Retina (tissue), 1 donor: ENCODE measurements at regions not wholly inside any gene's neighbourhood (a gene's known extent, or its start where the extent isn't known, plus 50 kb on each side); places are given as distances from the start of the nearest gene placed in this dataset.
"Not testable (repeated sequence)": the region's sequence is repeated elsewhere in the genome, so short reads cannot be mapped to it uniquely, and the experiment has no call there.

Experiments
- DNase-seq: peaks from one replicate; pipeline ENCODE4 v3.0.0-alpha.2; 2016

GRCh38 chr16:85504242-85504641 lies 108.9 kb upstream of the GSE1 start:
- DNase-seq = no peak

- no peak for DNase-seq
Observed at GRCh38 chr16:85505794-85506634, 107.1 kb upstream of the GSE1 start.

- no peak for DNase-seq
Observed at GRCh38 chr16:85506635-85506911, 106.5 kb upstream of the GSE1 start.

DNA sequence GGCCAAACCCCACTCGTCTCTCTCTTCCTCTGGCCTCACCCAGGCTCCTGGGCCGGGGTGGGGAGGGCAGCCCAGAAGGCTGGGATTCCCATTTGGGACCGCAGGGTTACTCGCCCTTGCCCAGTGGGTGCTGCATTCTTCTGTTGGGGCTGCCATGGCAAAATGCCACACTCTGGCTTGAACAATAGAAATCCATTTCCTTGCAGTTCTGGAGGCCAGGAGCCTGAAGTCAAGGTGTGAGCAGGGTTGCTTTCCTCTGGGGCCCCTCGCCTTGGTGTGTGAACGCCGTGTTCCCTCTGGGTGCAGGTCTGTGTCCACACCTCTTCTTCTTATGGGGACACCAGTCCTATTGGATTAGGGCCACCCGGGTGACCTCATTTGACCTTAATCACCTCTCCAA lies 105.8 kb upstream of the GSE1 start:
- no peak for DNase-seq

GRCh38 chr16:85508388-85508787 lies 104.7 kb upstream of the GSE1 start:
- DNase-seq = no peak

DNA sequence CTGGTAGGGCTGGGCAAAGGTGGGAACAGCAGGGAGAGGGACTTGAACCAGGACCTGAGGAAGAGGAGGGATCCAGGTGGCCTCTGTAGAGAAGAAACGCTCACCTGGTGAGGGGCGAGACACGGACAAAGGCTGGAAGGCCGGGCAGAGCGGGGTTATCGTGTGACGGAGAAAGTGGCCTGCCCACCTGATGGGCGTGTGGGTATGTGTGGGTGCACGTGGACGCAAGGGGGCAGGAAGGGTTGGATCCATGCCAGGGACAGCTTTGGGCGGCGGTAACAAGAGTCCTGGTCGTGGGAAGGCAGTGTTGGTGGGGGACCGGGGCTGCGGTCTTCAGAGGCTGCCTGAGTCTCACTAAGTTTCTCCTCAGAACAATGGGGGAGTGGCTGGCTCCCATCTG lies 104.1 kb upstream of the GSE1 start:
- DNase-seq = no peak

- DNase-seq = peak; percentile 63
Observed at GRCh38 chr16:85510041-85510659, 103.0 kb upstream of the GSE1 start.

DNA sequence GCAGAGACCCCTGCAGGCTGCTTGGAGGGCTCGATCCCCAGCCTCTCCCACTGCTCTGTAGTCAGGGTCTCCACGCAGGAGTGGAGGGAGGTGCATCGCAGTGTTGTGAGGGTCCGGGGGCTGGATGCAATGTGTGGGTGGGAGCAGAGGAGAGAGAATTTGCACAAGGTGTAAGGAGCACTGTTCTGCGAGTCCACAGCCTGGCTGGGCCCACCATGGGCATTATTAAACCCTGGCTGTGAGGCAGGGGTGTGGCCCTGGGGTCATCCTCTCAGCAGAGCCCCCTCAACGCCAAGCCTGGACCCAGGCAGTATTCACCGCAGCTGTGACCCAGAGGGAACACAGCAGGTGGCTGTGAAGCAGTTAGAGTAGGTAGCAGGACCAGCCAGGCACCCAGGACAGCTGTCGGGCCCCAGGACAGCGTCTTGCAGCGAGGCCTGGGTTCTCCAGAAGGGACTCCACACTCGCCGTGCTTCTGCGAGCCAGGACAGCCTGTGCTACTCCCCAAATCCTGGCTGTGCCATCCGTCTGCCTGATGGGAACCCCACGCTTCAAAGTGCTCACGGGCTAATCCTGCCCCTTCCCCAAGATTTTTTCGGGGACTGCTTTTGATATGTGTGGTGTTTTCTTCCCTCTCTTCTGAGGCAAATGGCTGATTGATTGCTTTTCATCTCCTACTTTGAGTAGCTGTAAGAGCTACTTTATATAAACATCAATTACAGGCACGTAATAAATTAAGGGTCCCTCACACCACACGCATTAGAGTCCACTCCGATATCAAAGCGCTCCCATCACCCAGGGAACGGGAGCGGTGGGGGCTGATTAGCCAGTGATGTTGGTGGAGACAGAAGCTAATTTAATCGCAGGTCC lies 100.9 kb upstream of the GSE1 start:
- DNase-seq = no peak

DNA sequence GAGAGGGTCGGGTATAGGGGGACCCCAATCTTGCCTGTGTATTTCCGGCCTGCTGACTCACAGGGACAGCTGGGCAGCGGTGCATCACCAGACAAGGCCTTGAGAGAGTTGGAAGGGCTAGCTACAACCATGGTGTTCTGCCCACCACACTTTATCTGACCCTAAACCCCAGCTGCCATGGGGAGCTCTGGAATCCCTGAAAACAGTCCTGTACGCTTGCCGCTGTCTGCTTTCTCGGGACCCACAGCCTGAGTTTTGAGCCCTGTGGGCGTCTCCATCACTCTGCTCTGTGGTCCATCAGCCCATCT lies 100.4 kb upstream of the GSE1 start:
- DNase-seq = no peak

- no peak for DNase-seq
Observed at GRCh38 chr16:85513180-85513579, 99.9 kb upstream of the GSE1 start.

DNA sequence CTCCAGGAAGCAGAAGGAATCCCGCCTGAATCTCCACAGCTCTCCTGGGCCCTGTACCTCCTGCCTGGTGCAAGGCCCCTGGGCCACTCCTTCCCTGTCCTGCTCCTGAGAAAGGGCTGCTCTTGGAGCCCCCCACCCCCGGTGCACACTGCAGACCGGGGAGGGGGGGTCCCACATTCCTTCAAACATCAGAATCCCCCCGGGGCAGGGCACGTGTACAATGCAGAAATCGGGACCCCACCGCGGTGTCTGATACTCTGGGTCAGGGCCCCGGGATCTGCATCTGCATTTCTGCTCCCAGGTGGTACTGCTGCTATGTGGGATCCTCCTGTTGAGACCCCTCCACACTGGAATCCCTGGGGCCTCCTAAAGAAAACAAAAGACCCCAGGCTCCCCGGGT lies 99.5 kb upstream of the GSE1 start:
- DNase-seq = no peak

DNA sequence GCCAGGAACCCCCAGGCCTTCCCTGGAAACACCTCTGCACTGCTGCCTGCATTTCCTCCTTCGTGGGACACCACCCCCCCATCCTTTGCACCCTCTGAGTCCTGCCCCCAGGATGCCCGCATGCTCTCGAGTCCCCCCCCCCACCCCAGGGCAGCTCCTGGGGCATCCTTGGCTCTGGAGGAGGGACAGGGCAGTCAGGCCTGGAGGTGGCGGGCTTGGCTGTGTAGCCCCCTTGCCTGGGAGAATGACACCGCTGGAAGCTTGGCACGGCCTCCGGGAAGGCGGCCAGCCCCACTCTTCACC lies 98.9 kb upstream of the GSE1 start:
- no peak for DNase-seq

DNA sequence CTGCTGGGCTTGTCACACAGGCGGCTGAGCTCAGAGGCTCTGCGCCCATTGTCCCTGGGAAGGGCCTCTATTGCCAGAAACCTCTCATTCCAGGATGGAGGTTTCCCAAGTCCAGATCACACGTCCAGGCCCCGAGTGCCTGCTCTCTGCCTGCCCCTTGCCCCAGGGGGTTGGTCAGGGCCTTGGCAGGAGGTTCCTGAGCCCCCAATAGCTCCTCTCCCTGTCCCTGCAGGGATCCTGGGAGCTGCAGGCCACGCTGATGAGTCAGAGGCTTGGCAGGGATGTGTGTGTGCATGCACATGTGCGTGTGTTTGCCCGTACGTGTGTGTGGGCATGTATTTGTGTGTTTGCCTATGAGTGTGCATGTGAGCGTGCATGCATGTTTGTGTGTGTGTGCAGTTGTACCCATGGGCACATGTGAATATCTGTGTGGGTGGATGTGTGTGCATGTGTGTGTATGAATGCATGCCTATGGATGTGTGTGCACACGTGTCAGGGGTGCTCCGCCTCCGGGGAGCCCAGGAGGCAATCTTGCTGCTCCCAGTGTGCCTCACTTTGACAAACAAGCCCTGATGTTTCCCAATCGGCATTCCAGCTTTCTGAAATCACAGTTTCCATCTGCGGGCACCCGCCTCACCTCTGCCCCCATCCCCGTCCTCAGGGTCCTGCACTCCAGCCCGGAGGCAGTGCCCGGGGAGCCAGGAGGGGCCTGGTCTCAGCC lies 98.4 kb upstream of the GSE1 start:
- peak; percentile 68 for DNase-seq

- DNase-seq = peak; percentile 67
Observed at GRCh38 chr16:85515319-85515745, 97.8 kb upstream of the GSE1 start.

DNA sequence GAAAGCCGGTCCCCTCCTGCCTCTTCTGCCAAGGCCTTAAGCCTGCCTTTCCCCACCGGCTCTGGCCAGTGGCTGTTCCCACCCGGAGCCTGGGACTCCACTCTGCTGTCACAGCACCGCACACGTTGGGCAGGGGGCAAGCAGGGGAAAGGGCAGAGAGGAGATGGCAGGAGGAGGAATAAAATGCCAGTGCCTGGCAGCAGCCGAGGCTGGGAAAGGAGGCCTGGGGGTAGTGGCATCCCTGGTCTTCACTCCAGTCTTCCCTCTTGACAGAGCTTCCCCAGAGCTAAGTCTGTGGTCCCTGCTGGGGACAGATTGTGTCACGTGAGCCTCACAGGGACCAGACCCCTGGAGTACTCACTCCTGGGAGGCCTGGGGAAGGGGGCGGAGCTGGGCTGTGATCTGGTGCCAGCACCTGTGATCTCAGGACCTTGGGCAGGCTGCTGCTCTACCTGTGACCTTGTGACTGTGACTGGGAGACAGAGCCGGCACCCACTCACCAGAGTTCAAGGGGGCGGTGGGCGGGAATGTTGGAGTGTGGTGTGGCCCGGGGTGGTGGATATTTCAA lies 97.2 kb upstream of the GSE1 start:
- no peak for DNase-seq

DNA sequence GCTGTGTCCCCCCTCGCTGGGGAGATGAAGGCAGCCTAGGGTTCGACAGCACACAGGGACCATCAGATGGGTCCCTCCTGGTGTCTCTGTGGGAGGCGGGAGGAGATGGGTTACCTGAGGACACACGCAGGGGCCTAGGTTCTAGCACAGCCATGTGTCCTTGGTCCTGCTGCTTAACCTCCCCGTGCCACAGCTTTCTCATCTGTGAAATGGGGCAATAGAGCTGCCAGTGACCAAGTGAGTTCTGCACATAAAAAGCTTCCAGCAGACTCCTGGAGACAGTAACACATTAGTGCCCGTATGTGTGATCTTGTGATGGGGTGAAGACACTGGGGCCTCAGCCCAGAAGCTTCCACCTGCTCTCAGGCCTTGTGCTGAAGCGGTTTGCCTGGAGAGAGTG lies 96.0 kb upstream of the GSE1 start:
- no peak for DNase-seq

- DNase-seq = no peak
Observed at GRCh38 chr16:85517563-85518179, 95.5 kb upstream of the GSE1 start.

- no peak for DNase-seq
Observed at GRCh38 chr16:85518398-85519049, 94.6 kb upstream of the GSE1 start.

DNA sequence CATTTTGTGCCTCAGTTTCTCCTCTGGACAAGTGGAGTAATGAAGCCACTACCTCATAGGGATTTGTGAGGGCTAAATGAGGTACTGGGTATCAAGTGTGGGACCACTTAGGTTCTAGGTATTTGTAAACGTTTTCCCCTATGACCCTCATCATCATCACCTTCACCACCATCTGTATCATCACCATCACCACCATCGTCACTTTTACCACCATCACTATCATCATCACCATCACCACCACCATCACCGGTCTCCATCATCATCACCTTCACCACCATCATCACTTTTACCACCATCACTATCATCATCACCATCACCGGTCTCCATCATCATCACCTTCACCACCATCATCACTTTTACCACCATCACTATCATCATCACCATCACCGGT lies 94.1 kb upstream of the GSE1 start:
- not testable (repeated sequence) for DNase-seq

DNA sequence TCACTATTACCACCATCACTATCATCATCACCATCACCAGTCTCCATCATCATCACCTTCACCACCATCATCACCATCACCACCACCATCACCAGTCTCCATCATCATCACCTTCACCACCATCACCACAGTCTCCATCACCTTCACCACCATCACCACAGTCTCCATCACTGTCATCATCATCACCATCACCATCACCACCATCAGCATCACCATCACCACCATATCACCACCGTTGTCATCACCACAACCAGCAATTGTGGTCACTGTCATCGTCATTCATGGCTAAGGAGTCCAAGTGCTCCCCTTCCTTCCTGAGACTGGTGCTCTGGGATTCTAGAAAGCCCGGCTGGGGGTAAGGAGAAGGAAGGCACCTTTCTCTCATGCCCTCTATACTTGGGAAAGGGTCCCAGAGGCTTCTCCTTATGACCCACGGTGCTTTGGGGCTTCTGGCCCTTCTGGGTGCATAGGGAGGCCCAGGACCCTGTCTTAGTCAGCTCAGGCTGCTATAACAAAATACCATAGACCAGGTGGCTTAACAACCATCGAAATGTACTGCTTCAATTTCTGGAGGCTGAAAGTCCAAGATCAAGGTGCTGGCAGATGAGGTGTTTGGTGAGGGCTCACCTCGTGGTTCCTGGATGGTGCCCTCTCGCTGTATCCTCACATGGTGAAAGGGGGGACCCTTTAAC lies 93.4 kb upstream of the GSE1 start:
- no peak for DNase-seq

DNA sequence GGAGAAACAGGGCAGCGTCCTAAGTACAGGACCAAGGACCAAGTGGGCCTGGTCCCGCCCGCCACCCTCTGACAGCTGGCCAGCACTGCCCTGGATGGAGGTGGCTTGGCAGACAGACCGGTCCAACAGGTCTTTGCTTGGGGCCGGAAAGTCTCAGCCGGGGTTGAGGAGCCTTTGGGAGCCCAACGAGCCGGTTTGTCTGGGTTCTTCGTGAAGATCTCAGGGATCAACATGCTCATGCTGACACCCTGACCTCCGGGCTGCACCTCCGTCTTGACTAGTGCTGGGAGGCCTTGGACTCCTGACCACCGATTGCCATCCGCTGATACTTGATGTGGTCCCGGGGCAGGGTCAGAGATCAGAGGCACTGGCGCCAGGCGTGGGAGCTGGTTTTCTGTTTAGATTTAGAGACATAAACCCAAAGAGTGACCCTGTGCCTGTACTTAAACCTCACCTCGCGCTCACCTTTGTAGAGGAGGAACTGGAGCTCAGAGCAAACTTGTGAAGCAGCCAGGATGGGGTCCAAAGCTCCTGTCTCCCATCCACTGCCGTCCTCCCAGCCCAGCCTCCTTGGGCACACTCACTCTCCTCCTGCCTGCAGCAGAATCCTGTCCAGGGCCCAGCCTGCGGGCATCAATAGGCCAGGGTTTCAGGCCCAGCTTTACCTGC lies 92.1 kb upstream of the GSE1 start:
- no peak for DNase-seq
